Right ventricle myocardium inferior (tissue), 1 donor: ENCODE measurements at regions not wholly inside any gene's neighbourhood (a gene's known extent, or its start where the extent isn't known, plus 50 kb on each side); places are given as distances from the start of the nearest gene placed in this dataset.
"Not testable (repeated sequence)": the region's sequence is repeated elsewhere in the genome, so short reads cannot be mapped to it uniquely, and the experiment has no call there.

Experiments used
- ATAC-seq: fragments of 200-7000 bp; cut with Tn5 transposase; one replicate; pipeline ENCODE4 v1.9.1; 2020; ENCODE audit warnings: mild to moderate bottlenecking, moderate library complexity
- DNase-seq: peaks from one replicate; pipeline ENCODE4 v3.0.0; 2021; ENCODE audit errors: missing footprints
- intact Hi-C: fragments of 100-400 bp; cut with DNase I; formaldehyde crosslinking; loops from one replicate; pipeline ENCODE4 v1.11.0; 2022
- donor health status: DM: no; HTN: yes; CAD: no; lungs with severe emphysema.

- not testable (repeated sequence) for ATAC-seq, DNase-seq
- intact Hi-C loops, result loop anchor here (5.0 kb wide), 1 partner anchor 55 kb away; no protein-coding TSS in a partner anchor
Observed at GRCh38 chr12:64552510-64552909, 57.8 kb upstream of the RASSF3 start.

GRCh38 chr12:64553689-64554088 is 56.6 kb upstream of the RASSF3 start:
- intact Hi-C loops, result loop anchor here (5.0 kb wide), 1 partner anchor 54 kb away; no protein-coding TSS in a partner anchor
- ATAC-seq, DNase-seq: not testable (repeated sequence)

GRCh38 chr12:64556231-64556630 is 54.1 kb upstream of the RASSF3 start:
- DNase-seq, result no peak
- intact Hi-C loops, result no loop called here
- no peak for ATAC-seq

- intact Hi-C loops, result no loop called here
- DNase-seq, result no peak
- no peak for ATAC-seq
Observed at GRCh38 chr12:64558754-64559153, 51.5 kb upstream of the RASSF3 start.

GRCh38 chr12:64560396-64561301 is 49.6 kb upstream of the RASSF3 start:
- intact Hi-C loops, result no loop called here
- ATAC-seq (no peak), DNase-seq (no peak)
